HG03196 (cell line): ENCODE measurements at regions not wholly inside any gene's neighbourhood (a gene's known extent, or its start where the extent isn't known, plus 50 kb on each side); places are given as distances from the start of the nearest gene placed in this dataset.
"Not testable (repeated sequence)": the region's sequence is repeated elsewhere in the genome, so short reads cannot be mapped to it uniquely, and the experiment has no call there.

Source experiments
- ATAC-seq: cut with Tn5 transposase; IDR thresholded peaks from one replicate; pipeline ENCODE4 v1.9.1; 2021; ENCODE audit not compliant: unreplicated experiment

GRCh38 chr20:43837856-43838702, 76.6 kb upstream of the TOX2 start:
- no peak for ATAC-seq

- ATAC-seq = no peak
Observed at GRCh38 chr20:43836790-43837189, 77.9 kb upstream of the TOX2 start.

GRCh38 chr20:43835944-43836508, 78.6 kb upstream of the TOX2 start:
- no peak for ATAC-seq

GRCh38 chr20:43833511-43834395, 80.9 kb upstream of the TOX2 start:
- ATAC-seq = no peak

GRCh38 chr20:43832961-43833360, 81.7 kb upstream of the TOX2 start:
- no peak for ATAC-seq

GRCh38 chr20:43832096-43832816, 82.4 kb upstream of the TOX2 start:
- ATAC-seq = no peak

GRCh38 chr20:43831481-43832065, 83.1 kb upstream of the TOX2 start:
- no peak for ATAC-seq

- no peak for ATAC-seq
Observed at GRCh38 chr20:43830883-43831282, 83.8 kb upstream of the TOX2 start.

GRCh38 chr20:43829951-43830690, 84.5 kb upstream of the TOX2 start:
- ATAC-seq = no peak

- ATAC-seq = no peak
Observed at GRCh38 chr20:43827940-43828562, 86.6 kb upstream of the TOX2 start.

- ATAC-seq = not testable (repeated sequence)
Observed at GRCh38 chr20:43826943-43827342, 87.7 kb upstream of the TOX2 start.

GRCh38 chr20:43825581-43825980, 89.1 kb upstream of the TOX2 start:
- ATAC-seq = no peak

- ATAC-seq = no peak
Observed at GRCh38 chr20:43825051-43825402, 89.6 kb upstream of the TOX2 start.

- no peak for ATAC-seq
Observed at GRCh38 chr20:43824309-43825050, 90.2 kb upstream of the TOX2 start.

- ATAC-seq = no peak
Observed at GRCh38 chr20:43821795-43822194, 92.9 kb upstream of the TOX2 start.

- ATAC-seq = no peak
Observed at GRCh38 chr20:43820731-43821330, 93.8 kb upstream of the TOX2 start.

GRCh38 chr20:43812216-43812615, 85.4 kb upstream of the GTSF1L start:
- ATAC-seq = no peak

GRCh38 chr20:43809206-43809819, 82.5 kb upstream of the GTSF1L start:
- no peak for ATAC-seq
